Lung (tissue), 11 donors: ENCODE measurements at regions not wholly inside any gene's neighbourhood (a gene's known extent, or its start where the extent isn't known, plus 50 kb on each side); places are given as distances from the start of the nearest gene placed in this dataset.

Experiments
- ATAC-seq: fragments of 200-7000 bp; cut with Tn5 transposase; one replicate; pipeline ENCODE4 v1.9.1; 2020; ENCODE audit warnings: moderate number of reproducible peaks; ENCODE audit not compliant: insufficient read depth, low FRiP score
- DNase-seq, 3 donors: peaks; one replicate each; pipeline ENCODE4 v3.0.0-alpha.2; 2013 to 2017
- H3K27ac ChIP-seq, 2 donors: one replicate each; pipeline ENCODE4 v1.5.1; 2013; ENCODE audit warnings: mild to moderate bottlenecking in 2 of 2, moderate library complexity in 2 of 2, control low read depth in 1 of 2, inconsistent platforms in 1 of 2, low read depth in 1 of 2, low read length in 1 of 2
- H3K27me3 ChIP-seq, 3 donors: one replicate each; pipeline ENCODE4 v1.5.1; 2013; ENCODE audit warnings: low read length in 2 of 3; ENCODE audit not compliant: control insufficient read depth in 3 of 3, insufficient read depth in 3 of 3
- H3K36me3 ChIP-seq, 4 donors: one replicate each; pipeline ENCODE4 v1.5.1; 2013; ENCODE audit warnings: low read length in 4 of 4, mild to moderate bottlenecking in 1 of 4, moderate library complexity in 1 of 4; ENCODE audit not compliant: control insufficient read depth in 4 of 4, insufficient read depth in 4 of 4
- H3K4me1 ChIP-seq, 5 donors: one replicate each; pipeline ENCODE4 v1.5.1; 2013; ENCODE audit warnings: low read length in 5 of 5, mild to moderate bottlenecking in 2 of 5, moderate library complexity in 1 of 5; ENCODE audit not compliant: control insufficient read depth in 5 of 5, insufficient read depth in 5 of 5
- H3K4me3 ChIP-seq: one replicate; pipeline ENCODE4 v1.5.1; 2013; ENCODE audit warnings: mild to moderate bottlenecking, control low read depth, moderate library complexity
- H3K9ac ChIP-seq, 2 donors: one replicate each; pipeline ENCODE4 v1.5.1; 2013; ENCODE audit warnings: low read length in 2 of 2, control low read depth in 1 of 2; ENCODE audit not compliant: insufficient read depth in 1 of 2
- H3K9me3 ChIP-seq, 4 donors: one replicate each; pipeline ENCODE4 v1.5.1; 2013; ENCODE audit warnings: low read length in 3 of 4, mild to moderate bottlenecking in 1 of 4, moderate library complexity in 1 of 4; ENCODE audit not compliant: control insufficient read depth in 4 of 4, insufficient read depth in 3 of 4
- WGBS, 2 donors: extraction: QIAGEN DNeasy Blood & Tissue Kit; methylation state at CpG; one replicate each; pipeline ENCODE4 v1.1.7; 2013; 5-methylcytosine and 5-hydroxymethylcytosine counted together
- TF ChIP-seq, protein P1 (sequence below): IDR thresholded peaks from 2 replicates; pipeline ENCODE4 v1.5.1; 2012; ENCODE audit warnings: mild to moderate bottlenecking; ENCODE audit errors: control extremely low read depth, extremely low read depth
- donor health status: control.
- donor health status: control.
- donor health status: Bipolar disorder and iron deficiency.
- donor health status: healthy.
- donor health status: DM: yes; HTN: yes; CAD: no.

DNA sequence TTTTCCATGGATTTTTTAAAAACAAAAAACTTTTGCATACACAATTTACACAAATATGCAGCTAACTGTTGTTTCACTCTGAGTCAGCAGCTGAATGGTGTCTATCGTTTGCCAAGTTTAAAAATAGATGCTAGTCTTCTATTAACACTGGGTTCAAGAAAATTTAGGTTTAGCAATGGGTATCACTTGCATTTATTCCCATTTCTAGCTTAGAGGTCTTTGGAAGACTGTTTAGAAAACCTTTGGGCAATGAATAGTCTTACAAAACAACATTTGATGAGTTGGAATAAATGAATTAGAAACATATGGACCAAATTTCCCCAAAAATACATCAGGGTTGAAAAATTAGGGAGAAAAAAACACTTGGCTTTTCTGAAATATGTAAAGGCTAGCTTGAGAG lies 165.8 kb downstream of the LYPLAL1 start:
- DNase-seq, result no peak
- no peak for ATAC-seq
- H3K36me3 ChIP-seq, result no peaks in the 10 kb centered on the region
- no peak overlapping the region for H3K27ac ChIP-seq
- H3K27me3 ChIP-seq, result no peaks in the 10 kb centered on the region
- H3K9ac ChIP-seq, result no peak overlapping the region
- no peak overlapping the region for H3K4me3 ChIP-seq
- no peaks in the 10 kb centered on the region for H3K4me1 ChIP-seq
- H3K9me3 ChIP-seq, result no peaks in the 10 kb centered on the region
- TF ChIP-seq, protein P1, sequence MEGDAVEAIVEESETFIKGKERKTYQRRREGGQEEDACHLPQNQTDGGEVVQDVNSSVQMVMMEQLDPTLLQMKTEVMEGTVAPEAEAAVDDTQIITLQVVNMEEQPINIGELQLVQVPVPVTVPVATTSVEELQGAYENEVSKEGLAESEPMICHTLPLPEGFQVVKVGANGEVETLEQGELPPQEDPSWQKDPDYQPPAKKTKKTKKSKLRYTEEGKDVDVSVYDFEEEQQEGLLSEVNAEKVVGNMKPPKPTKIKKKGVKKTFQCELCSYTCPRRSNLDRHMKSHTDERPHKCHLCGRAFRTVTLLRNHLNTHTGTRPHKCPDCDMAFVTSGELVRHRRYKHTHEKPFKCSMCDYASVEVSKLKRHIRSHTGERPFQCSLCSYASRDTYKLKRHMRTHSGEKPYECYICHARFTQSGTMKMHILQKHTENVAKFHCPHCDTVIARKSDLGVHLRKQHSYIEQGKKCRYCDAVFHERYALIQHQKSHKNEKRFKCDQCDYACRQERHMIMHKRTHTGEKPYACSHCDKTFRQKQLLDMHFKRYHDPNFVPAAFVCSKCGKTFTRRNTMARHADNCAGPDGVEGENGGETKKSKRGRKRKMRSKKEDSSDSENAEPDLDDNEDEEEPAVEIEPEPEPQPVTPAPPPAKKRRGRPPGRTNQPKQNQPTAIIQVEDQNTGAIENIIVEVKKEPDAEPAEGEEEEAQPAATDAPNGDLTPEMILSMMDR, result no peak
- WGBS, 2 donors, result 67 to 78% methylated on average over 1 of the region's 1 CpG

- H3K27ac ChIP-seq, result no peak overlapping the region
- 94 to 97% methylated on average over 1 of the region's 1 CpG for WGBS, 2 donors
- no peaks in the 10 kb centered on the region for H3K27me3 ChIP-seq
- no peak overlapping the region for H3K9ac ChIP-seq
- DNase-seq (no peak), ATAC-seq (no peak)
- no peaks in the 10 kb centered on the region for H3K36me3 ChIP-seq
- TF ChIP-seq, protein P1, result no peak
- no peaks in the 10 kb centered on the region for H3K4me1 ChIP-seq
- H3K4me3 ChIP-seq, result no peak overlapping the region
- no peaks in the 10 kb centered on the region for H3K9me3 ChIP-seq
Observed at GRCh38 chr1:219337588-219337987, 163.9 kb downstream of the LYPLAL1 start.

DNA sequence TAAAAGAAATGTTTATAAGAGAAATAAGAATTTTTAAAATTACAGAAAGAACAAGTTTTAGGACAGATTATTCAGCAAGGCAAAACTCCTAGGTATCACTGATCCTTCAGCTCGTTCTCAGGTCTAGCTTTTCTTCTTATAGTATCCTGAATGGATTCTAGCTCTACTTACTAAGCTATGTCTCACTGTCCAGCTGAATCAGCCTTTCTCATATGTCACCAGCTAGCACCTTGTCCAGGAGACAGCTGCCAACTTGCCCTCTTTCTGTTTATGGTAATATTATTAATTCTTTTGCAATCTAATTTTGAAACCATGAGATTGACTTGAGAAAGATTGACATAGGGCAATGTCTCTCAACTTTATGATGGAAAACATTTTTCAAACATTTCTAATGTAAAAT lies 159.9 kb downstream of the LYPLAL1 start:
- Histone ChIP-seq H3K27ac (no peak overlapping the region), H3K4me3 (no peak overlapping the region), H3K27me3 (no peaks in the 10 kb centered on the region), H3K4me1 (peaks cover 0 to 5% (median 0%) of the 10 kb centered on the region in 5 donors), H3K9me3 (no peaks in the 10 kb centered on the region), H3K36me3 (no peaks in the 10 kb centered on the region), H3K9ac (no peak overlapping the region)
- WGBS, 2 donors, result 78 to 92% methylated on average over 1 of the region's 1 CpG
- DNase-seq, result no peak
- no peak for ATAC-seq
- TF ChIP-seq, protein P1, result no peak

DNA sequence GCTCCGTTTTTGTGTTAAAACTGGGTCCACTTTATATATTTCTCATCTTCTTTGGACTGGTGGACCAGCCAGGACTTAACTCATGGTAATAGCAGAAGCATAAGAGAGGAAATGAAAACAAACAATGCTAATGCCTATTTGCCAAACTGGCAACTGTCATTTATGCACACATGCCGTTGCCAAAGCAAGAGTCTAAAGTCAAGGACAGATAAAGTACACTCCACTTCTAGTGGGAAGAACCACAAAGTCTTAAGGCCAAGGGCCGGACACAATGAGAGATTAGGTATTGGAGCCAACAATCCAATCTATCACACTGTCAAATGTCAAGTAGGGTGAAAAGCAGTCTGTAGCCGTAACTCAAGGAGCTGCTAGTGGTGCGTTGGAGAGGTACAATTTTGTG lies 157.7 kb downstream of the LYPLAL1 start:
- TF ChIP-seq, protein P1, result no peak
- Histone ChIP-seq H3K27ac (no peak overlapping the region), H3K4me1 (peaks cover 0 to 5% (median 0%) of the 10 kb centered on the region in 5 donors), H3K27me3 (no peaks in the 10 kb centered on the region), H3K9me3 (peaks cover 0 to 2% (median 0%) of the 10 kb centered on the region in 4 donors), H3K36me3 (peaks cover 0 to 2% (median 0%) of the 10 kb centered on the region in 4 donors), H3K4me3 (no peak overlapping the region), H3K9ac (no peak overlapping the region)
- 70 to 85% methylated on average over 5 of the region's 5 CpGs for WGBS, 2 donors
- DNase-seq, result no peak
- no peak for ATAC-seq
